ENCODE measurements at regions not wholly inside any gene's neighbourhood (a gene's known extent, or its start where the extent isn't known, plus 50 kb on each side); places are given as distances from the start of the nearest gene placed in this dataset.

GRCh38 chr2:45173513-45173912, 164.3 kb upstream of the SIX2 start:
- TF ChIP-seq CTCF (conservative IDR thresholded peaks at IDR 0.05; ENCODE audit: low read depth, low read length) = no peak
- no peak for TF ChIP-seq EZH2 (IDR thresholded peaks at IDR 0.05; ENCODE audit: borderline replicate concordance, low read depth, low read length, poor library complexity, severe bottlenecking)

Data from A673 (cell line).